Calu3 (cell line): ENCODE measurements at regions not wholly inside any gene's neighbourhood (a gene's known extent, or its start where the extent isn't known, plus 50 kb on each side); places are given as distances from the start of the nearest gene placed in this dataset.

Experiments
- BruUV-seq: library from RNA; stranded (reverse); fragments of 400-500 nt; replicated peaks from 2 replicates; lab custom pipeline; 2021; lab: Mats Ljungman, UMichigan
- CTCF ChIA-PET: fragments of 300-600 bp; sonication (Branson Sonifier 250); formaldehyde crosslinking; loops from one replicate; lab custom pipeline; 2022; ENCODE audit warnings: antibody characterized with exemption; lab: Charles Lee
- DNase-seq: peaks from one replicate; pipeline ENCODE4 v3.0.0; 2022
- H3K27ac Mint-ChIP-seq: one replicate; pipeline ENCODE4 v1.8.0; 2022; ENCODE audit warnings: mixed read lengths; ENCODE audit not compliant: unreplicated experiment
- H3K27me3 Mint-ChIP-seq: one replicate; pipeline ENCODE4 v1.8.0; 2022; ENCODE audit warnings: mixed read lengths; ENCODE audit not compliant: unreplicated experiment
- H3K36me3 Mint-ChIP-seq: one replicate; pipeline ENCODE4 v1.8.0; 2022; ENCODE audit warnings: mild to moderate bottlenecking, moderate library complexity, mixed read lengths; ENCODE audit not compliant: insufficient read depth, unreplicated experiment
- H3K4me1 Mint-ChIP-seq: one replicate; pipeline ENCODE4 v1.8.0; 2022; ENCODE audit warnings: mild to moderate bottlenecking, low read depth, mixed read lengths; ENCODE audit not compliant: unreplicated experiment
- H3K4me3 Mint-ChIP-seq: one replicate; pipeline ENCODE4 v1.8.0; 2022; ENCODE audit warnings: mild to moderate bottlenecking, low read depth, moderate library complexity, mixed read lengths; ENCODE audit not compliant: unreplicated experiment
- H3K9me3 Mint-ChIP-seq: one replicate; pipeline ENCODE4 v1.8.0; 2022; ENCODE audit warnings: low read depth, mixed read lengths; ENCODE audit not compliant: unreplicated experiment
- intact Hi-C: fragments of 100-400 bp; cut with micrococcal nuclease; formaldehyde crosslinking; loops from one replicate; pipeline ENCODE4 v1.10.0; 2022; ENCODE audit not compliant: unreplicated experiment
- TF ChIP-seq, protein P1 (sequence below): fragments of 200-600 bp; IDR thresholded peaks from one replicate; pipeline ENCODE4 v1.8.0; 2022; ENCODE audit warnings: antibody characterized with exemption; ENCODE audit not compliant: unreplicated experiment

DNA sequence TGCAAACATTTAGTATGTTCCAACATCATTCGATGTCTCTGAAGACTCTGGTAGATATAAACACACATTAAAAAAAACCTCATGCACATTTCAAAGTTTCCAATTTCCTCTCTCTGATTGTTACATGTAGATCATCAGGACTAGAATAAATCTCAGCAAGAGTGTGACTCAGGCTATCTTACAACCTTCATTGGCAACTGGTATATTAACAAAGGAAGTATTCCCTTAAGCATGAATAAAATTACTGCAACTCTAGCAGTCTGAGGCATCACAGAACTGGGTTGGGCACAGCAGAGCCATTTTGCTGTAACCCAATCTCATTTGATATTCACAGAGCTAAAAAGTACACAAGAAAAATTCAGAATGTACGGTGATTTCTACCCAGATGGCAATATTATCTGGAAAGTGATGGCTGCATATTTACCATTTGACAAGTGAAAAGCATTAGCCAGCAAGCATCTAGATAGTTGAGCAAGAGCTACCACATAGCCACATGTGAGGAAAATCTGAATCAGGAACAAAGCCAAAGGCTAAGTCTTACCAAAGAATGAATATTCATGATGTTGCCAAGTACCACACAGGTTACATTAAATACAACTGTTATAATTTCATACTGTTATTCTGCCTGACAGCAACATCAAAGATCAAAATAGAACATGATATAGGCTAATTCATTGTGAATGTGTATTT, 232.2 kb downstream of the CRPPA start:
- Mint-ChIP-seq H3K9me3 (peaks cover 2% of the 10 kb centered on the region), H3K4me1 (no peaks in the 10 kb centered on the region), H3K27ac (no peak overlapping the region), H3K4me3 (no peak overlapping the region), H3K27me3 (no peaks in the 10 kb centered on the region), H3K36me3 (no peaks in the 10 kb centered on the region)
- no peak for DNase-seq
- no TSS peak for BruUV-seq
- CTCF ChIA-PET, result interaction anchor here (1.3 kb wide), 1 partner anchor 130 kb away, joined by 4 read pairs; no protein-coding TSS in a partner anchor
- intact Hi-C loops, result no loop called here
- TF ChIP-seq, protein P1, sequence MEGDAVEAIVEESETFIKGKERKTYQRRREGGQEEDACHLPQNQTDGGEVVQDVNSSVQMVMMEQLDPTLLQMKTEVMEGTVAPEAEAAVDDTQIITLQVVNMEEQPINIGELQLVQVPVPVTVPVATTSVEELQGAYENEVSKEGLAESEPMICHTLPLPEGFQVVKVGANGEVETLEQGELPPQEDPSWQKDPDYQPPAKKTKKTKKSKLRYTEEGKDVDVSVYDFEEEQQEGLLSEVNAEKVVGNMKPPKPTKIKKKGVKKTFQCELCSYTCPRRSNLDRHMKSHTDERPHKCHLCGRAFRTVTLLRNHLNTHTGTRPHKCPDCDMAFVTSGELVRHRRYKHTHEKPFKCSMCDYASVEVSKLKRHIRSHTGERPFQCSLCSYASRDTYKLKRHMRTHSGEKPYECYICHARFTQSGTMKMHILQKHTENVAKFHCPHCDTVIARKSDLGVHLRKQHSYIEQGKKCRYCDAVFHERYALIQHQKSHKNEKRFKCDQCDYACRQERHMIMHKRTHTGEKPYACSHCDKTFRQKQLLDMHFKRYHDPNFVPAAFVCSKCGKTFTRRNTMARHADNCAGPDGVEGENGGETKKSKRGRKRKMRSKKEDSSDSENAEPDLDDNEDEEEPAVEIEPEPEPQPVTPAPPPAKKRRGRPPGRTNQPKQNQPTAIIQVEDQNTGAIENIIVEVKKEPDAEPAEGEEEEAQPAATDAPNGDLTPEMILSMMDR, result no peak

- BruUV-seq, result no TSS peak
- no peak for DNase-seq
- no peaks in the 10 kb centered on the region for H3K4me1 Mint-ChIP-seq
- H3K27me3 Mint-ChIP-seq, result no peaks in the 10 kb centered on the region
- H3K27ac Mint-ChIP-seq, result no peak overlapping the region
- peaks cover 2% of the 10 kb centered on the region for H3K9me3 Mint-ChIP-seq
- H3K4me3 Mint-ChIP-seq, result no peak overlapping the region
- TF ChIP-seq, protein P1, result no peak
- no peaks in the 10 kb centered on the region for H3K36me3 Mint-ChIP-seq
- intact Hi-C loops, result no loop called here
- CTCF ChIA-PET, result no interaction called here
Observed at GRCh38 chr7:16187131-16187530, 234.2 kb downstream of the CRPPA start.

DNA sequence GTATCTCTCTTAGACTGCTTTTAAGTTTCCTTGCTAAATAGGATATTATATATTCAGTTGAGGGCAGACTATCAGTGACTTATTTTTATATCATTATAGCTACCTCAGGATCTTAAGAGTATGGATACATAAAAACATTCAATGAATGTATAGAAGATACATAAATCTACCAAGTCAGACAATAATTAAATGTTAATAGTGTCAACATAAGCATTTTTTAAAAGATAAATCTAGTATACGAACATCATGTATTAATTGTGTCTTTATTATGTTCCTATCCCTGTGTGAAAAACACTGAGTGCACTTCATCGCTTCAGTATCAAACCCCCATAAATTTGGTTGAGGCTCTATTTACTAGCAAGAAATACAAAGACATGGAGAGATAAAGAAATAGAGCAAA, 242.8 kb downstream of the CRPPA start:
- no peaks in the 10 kb centered on the region for H3K27me3 Mint-ChIP-seq
- intact Hi-C loops, result no loop called here
- CTCF ChIA-PET, result no interaction called here

GRCh38 chr7:16178092-16178491, 243.2 kb downstream of the CRPPA start:
- CTCF ChIA-PET, result no interaction called here
- TF ChIP-seq, protein P1, result no peak
- H3K36me3 Mint-ChIP-seq, result no peaks in the 10 kb centered on the region
- no peak overlapping the region for H3K4me3 Mint-ChIP-seq
- no peaks in the 10 kb centered on the region for H3K27me3 Mint-ChIP-seq
- H3K4me1 Mint-ChIP-seq, result no peaks in the 10 kb centered on the region
- no peaks in the 10 kb centered on the region for H3K9me3 Mint-ChIP-seq
- DNase-seq, result no peak
- no TSS peak for BruUV-seq
- intact Hi-C loops, result no loop called here
- H3K27ac Mint-ChIP-seq, result no peak overlapping the region

More for the DNA sequence above, 242.8 kb downstream of the CRPPA start:
- Mint-ChIP-seq H3K27ac (no peak overlapping the region), H3K9me3 (no peaks in the 10 kb centered on the region), H3K36me3 (no peaks in the 10 kb centered on the region), H3K4me1 (no peaks in the 10 kb centered on the region), H3K4me3 (no peak overlapping the region)
- no peak for DNase-seq
- no TSS peak for BruUV-seq
- TF ChIP-seq, protein P1, result no peak
